IMR-90 (cell line): ENCODE measurements at regions not wholly inside any gene's neighbourhood (a gene's known extent, or its start where the extent isn't known, plus 50 kb on each side); places are given as distances from the start of the nearest gene placed in this dataset.

Experiments
- CTCF ChIP-seq: conservative IDR thresholded peaks from 2 replicates; pipeline ENCODE4 v1.5.1; 2012; ENCODE audit warnings: mild to moderate bottlenecking, low read depth, low read length, improper control_type of control experiment
- RCOR1 ChIP-seq: IDR thresholded peaks from 2 replicates; pipeline ENCODE4 v1.6.1; 2012; ENCODE audit warnings: mild to moderate bottlenecking, low read length, improper control_type of control experiment; ENCODE audit not compliant: insufficient replicate concordance

DNA sequence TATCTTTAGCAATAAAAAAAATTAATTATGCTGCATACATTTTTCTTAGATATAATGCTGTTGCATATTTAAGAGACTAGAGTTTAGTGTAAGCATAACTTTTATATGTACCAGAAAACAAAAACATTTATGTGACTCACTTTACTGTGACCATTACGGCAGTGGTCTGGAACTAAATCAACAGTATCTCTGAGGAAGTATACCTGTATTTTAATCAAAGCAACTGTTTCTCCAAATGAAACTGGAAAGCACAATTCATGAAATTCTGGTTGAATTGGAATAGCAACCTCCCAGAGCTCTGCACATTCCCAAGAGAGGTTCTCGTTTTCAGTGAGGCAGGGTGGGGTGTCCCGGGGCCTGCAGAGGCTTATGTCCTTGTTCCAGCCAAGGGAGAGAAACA lies 112.2 kb upstream of the TACR1 start:
- TF ChIP-seq CTCF = no peak
- no peak for TF ChIP-seq RCOR1
